GM08714 (cell line): ENCODE measurements at regions not wholly inside any gene's neighbourhood (a gene's known extent, or its start where the extent isn't known, plus 50 kb on each side); places are given as distances from the start of the nearest gene placed in this dataset.

Experiments
- H3K4me3 ChIP-seq: fragments of 200-500 bp; sonication (Bioruptor generic); 2 replicates; pipeline ENCODE4 v1.5.1; 2014; ENCODE audit warnings: mild to moderate bottlenecking, low read length, inconsistent platforms
- ZNF274 ChIP-seq: IDR thresholded peaks from 2 replicates; pipeline ENCODE4 v1.6.1; 2012; ENCODE audit warnings: mild to moderate bottlenecking, low read depth, low read length

DNA sequence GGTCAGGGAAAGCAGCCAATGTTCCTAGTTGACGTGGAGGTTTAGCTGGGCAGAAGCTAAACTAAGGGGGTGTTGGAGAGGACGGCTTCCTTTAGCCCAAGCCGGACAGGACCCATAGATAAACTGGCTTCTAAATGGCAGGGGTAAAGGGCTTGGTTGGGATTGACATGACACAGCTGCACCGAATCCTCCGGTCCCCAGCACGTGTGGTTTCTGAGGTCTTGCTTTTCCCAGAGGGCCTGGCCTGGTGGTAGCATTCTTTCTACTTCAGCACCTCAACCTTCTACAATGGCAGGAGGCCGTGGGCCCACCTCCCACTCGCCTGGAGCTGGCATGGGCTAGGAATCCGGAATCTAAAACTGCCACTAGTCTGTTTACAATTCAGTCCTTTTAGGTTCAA, 163.0 kb downstream of the FGF9 start:
- no peak overlapping the region for H3K4me3 ChIP-seq
- no peak for TF ChIP-seq ZNF274

DNA sequence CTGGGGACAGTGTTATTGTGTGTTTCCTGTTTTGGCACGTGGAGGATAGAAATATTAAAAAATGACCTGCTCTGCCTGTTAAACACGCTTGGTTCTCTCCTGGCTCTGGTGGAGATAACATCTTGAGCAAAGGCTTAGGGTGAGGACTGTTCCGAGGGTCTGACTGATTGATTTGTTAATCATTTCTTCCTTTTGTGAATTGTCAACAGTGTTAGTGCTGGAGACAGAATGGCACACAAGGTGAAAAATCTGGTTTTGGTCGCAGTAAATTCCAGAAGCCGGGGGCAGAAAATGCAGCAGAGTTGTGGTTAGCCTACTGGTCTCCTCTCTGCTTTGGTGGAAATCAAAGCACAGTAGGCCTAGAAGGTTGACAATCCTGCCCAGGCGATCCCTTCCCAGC, 163.6 kb downstream of the FGF9 start:
- TF ChIP-seq ZNF274: no peak
- no peak overlapping the region for H3K4me3 ChIP-seq

GRCh38 chr13:21837288-21837687, 166.4 kb downstream of the FGF9 start:
- no peak for TF ChIP-seq ZNF274
- no peak overlapping the region for H3K4me3 ChIP-seq

- no peak for TF ChIP-seq ZNF274
Observed at GRCh38 chr13:21837841-21838551, 167.1 kb downstream of the FGF9 start.

DNA sequence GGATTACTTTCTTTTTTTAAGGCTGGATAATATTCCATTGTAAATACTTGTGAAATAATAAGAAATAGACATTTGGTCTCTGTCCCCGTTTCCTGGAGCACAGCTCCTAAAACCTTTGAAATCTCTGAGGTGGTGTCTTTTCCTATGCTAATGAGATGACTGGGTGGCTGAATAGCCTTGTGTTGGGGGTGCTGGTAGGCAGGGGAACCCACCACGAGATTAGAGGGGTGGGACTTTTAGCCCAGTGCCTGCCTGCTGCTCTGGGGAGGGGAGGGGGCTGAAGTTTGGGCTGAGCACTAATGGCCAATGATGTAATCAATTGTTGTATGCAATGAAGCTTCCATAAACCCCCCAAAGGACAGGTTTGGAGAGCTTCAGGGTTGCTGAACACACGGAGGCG, 175.7 kb downstream of the FGF9 start:
- no peak overlapping the region for H3K4me3 ChIP-seq
- no peak for TF ChIP-seq ZNF274

More at GRCh38 chr13:21837841-21838551, 167.1 kb downstream of the FGF9 start:
- H3K4me3 ChIP-seq: no peak overlapping the region

- H3K4me3 ChIP-seq: no peak overlapping the region
- TF ChIP-seq ZNF274: no peak
Observed at GRCh38 chr13:21849323-21849722, 178.4 kb downstream of the FGF9 start.

DNA sequence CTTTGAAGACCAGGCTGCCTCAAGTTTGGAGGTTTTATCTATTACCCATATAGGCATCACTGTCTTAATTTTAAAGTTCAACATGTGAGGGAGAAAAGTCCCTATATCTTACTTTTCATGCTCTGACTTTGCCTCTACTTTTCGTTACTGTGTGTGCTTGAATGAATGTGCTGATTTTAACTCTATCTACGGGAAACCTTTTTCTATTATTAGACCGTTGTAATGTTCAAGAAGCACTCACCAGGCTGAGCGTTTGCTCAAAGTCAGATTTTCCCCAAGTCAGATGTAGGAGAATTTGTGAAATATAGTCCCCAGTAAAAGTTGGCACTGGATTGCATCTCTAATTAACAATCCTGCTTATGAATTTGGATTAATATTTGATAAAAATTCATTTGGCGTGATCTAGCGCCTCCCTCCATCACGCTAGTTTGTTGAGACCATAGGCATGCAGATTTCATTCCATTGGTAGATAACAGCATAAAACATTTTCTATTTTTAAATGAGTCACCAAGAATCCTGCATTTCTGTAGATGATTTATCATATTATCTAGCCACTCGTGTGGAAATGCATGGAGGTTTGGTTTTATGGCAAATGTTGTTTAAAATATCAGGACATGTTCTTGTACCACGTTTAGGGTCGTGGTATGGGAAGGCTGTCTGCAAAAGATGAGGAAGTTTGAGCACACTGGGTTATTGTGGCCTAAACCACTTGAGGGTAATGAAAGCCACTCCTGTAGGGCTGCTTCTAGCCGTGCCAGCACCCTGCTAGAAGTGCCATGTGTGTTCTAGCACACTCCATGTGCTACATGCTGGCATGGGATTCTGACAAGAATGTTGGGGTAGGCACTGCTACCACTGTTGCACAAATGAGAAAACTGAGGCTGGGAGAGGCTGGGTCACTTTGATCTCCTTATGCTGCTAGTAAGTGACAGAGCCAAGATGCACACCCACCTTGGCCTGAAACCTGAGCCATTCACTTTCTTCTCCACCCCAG, 179.4 kb downstream of the FGF9 start:
- H3K4me3 ChIP-seq: no peak overlapping the region
- no peak for TF ChIP-seq ZNF274

DNA sequence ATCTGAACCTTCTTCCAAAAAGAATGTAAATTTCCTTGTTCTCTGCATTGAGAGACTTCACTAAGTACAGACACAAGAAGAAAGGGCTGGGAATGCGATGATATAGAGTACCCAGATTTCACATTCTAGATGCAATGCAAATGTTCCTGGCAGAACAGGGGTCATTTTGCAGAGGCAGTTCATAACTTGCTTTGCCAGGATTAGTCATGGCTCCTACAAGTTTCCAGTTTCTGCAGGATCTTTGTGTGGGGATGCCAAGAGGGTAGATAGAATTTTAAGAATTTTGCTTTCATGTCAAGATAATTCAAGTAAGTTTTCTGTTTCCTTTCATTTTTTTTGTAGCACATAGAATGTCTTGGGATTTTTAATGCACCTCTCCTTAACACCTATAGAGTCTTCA, 181.2 kb downstream of the FGF9 start:
- no peak for TF ChIP-seq ZNF274
- H3K4me3 ChIP-seq: no peak overlapping the region

- H3K4me3 ChIP-seq: no peak overlapping the region
- no peak for TF ChIP-seq ZNF274
Observed at GRCh38 chr13:21853779-21854178, 182.9 kb downstream of the FGF9 start.

- TF ChIP-seq ZNF274: no peak
- H3K4me3 ChIP-seq: no peak overlapping the region
Observed at GRCh38 chr13:21868823-21869222, 197.9 kb downstream of the FGF9 start.

DNA sequence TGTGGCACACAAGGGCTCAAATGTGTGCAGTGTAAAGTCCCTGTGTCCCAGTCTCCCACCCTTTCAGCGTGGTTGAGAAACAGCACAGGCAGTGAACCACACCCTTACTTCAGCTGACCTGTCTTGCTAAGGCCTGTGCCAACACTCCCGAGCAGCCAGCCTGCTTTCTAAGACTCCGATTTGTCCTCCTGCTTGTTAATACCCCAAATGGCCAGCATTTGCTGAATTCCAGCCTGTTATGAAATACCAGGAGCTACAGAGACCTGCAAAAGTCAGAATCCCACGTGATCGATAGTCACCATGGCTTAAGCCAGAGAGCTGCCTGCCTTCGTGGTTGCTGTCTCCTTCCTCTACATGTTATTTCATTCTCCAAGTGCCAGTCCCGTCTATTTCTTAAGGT, 200.5 kb downstream of the FGF9 start:
- TF ChIP-seq ZNF274: no peak
- H3K4me3 ChIP-seq: no peak overlapping the region

- no peak for TF ChIP-seq ZNF274
- no peak overlapping the region for H3K4me3 ChIP-seq
Observed at GRCh38 chr13:21871919-21872318, 201.0 kb downstream of the FGF9 start.

GRCh38 chr13:21872795-21873194, 201.9 kb downstream of the FGF9 start:
- TF ChIP-seq ZNF274: no peak
- no peak overlapping the region for H3K4me3 ChIP-seq

DNA sequence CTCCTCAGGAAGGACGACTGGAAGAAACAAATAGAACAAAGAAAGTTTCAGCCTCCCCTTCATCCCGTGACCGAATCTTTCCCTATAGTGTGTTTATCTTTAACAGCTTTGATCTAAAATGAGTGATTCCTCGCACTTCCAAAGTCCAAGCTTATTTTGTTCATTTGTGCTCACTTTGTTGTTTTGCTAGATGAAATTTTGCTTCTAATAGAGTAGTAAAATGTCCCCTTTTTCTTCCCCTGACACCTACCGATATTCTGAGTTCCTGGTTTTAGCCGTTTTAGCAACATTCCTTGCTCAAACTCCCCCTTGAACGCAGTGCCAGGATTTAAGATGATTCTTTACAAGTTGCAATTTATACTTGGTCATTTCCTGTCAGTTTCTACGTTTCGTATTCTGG, 204.2 kb downstream of the FGF9 start:
- no peak overlapping the region for H3K4me3 ChIP-seq
- TF ChIP-seq ZNF274: no peak

DNA sequence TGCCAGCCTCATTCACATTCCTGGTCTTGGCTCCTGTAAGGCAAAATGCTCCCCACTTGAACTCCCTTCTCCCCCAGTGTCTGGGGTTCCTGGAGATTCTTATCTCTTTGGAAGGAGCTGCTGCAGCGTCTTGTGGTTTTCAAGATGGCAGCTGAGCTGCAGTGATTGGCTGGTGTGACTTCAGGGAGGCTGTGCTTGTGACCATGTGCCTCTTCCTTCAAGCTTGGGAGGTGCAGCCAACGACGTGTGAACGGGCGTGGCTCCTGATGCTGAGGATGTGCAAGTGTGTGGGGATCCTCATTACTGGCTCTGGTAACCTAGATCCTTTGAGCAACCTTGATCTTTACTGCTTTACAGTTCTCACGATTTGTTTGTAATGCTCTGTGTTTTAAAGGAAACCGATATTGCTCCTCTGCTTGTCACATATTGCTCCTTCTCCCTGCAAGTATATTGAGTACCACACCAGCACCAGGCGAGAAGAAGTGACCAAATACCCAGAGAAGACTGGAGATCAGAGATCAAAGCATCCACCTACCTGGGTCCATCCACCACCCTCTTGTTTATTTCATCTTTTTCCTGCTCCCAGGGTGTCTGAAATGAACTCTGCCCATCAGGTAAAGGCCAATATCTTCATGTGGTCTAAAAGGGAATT, 208.5 kb downstream of the FGF9 start:
- TF ChIP-seq ZNF274: no peak
- no peak overlapping the region for H3K4me3 ChIP-seq

DNA sequence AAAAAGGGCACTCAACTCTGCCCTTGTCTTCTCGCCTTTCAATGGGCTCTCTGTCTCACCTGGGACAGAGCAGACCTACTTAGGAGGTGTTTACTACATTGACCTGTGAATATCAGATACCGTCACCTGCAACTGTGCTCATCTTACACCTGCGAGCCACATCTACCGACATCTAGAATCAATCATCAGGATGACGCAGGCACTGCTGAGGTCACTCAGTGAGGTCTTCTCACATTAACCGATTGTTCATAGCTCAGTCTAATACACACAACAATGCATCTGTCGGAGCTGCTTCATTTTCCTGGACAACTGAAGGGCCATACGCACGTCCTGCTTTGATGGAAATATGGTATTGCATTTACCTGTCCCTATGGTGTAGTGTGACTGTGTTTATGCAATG, 211.9 kb downstream of the FGF9 start:
- TF ChIP-seq ZNF274: no peak
- no peak overlapping the region for H3K4me3 ChIP-seq
